HEK293T (cell line): ENCODE measurements at regions not wholly inside any gene's neighbourhood (a gene's known extent, or its start where the extent isn't known, plus 50 kb on each side); places are given as distances from the start of the nearest gene placed in this dataset.

ENCODE experiments used
- ARNT ChIP-seq: fragments of 450-650 bp; IDR thresholded peaks from 2 replicates; pipeline ENCODE4 v1.6.1; 2017; ENCODE audit warnings: mild to moderate bottlenecking
- BHLHE40 ChIP-seq: fragments of 450-650 bp; IDR thresholded peaks from 2 replicates; pipeline ENCODE4 v1.6.1; 2016; ENCODE audit warnings: mild to moderate bottlenecking, moderate library complexity, borderline replicate concordance
- CTBP1 ChIP-seq: fragments of 450-650 bp; IDR thresholded peaks from 2 replicates; pipeline ENCODE4 v1.6.1; 2016; ENCODE audit warnings: borderline replicate concordance
- ELF4 ChIP-seq: fragments of 450-650 bp; IDR thresholded peaks from 2 replicates; pipeline ENCODE4 v1.6.1; 2017; ENCODE audit warnings: antibody characterized with exemption
- FOXA1 ChIP-seq: fragments of 450-650 bp; IDR thresholded peaks from 2 replicates; pipeline ENCODE4 v1.6.1; 2016; ENCODE audit warnings: mild to moderate bottlenecking
- FOXM1 ChIP-seq: fragments of 450-650 bp; IDR thresholded peaks from 2 replicates; pipeline ENCODE4 v1.6.1; 2017; ENCODE audit warnings: mild to moderate bottlenecking, borderline replicate concordance
- HDGF ChIP-seq: fragments of 450-650 bp; IDR thresholded peaks from 2 replicates; pipeline ENCODE4 v1.6.1; 2017; ENCODE audit warnings: antibody characterized with exemption, borderline replicate concordance
- NFRKB ChIP-seq: fragments of 450-650 bp; IDR thresholded peaks from 2 replicates; pipeline ENCODE4 v1.6.1; 2016; ENCODE audit warnings: mild to moderate bottlenecking, moderate library complexity
- SP1 ChIP-seq: fragments of 450-650 bp; IDR thresholded peaks from 2 replicates; pipeline ENCODE4 v1.6.1; 2017
- SUZ12 ChIP-seq: fragments of 450-650 bp; IDR thresholded peaks from 2 replicates; pipeline ENCODE4 v1.6.1; 2016; ENCODE audit warnings: mild to moderate bottlenecking
- TARDBP ChIP-seq: fragments of 450-650 bp; IDR thresholded peaks from 2 replicates; pipeline ENCODE4 v1.6.1; 2016
- TF ChIP-seq, protein P1 (sequence below): fragments of 450-650 bp; IDR thresholded peaks from 2 replicates; pipeline ENCODE4 v1.6.1; 2016

DNA sequence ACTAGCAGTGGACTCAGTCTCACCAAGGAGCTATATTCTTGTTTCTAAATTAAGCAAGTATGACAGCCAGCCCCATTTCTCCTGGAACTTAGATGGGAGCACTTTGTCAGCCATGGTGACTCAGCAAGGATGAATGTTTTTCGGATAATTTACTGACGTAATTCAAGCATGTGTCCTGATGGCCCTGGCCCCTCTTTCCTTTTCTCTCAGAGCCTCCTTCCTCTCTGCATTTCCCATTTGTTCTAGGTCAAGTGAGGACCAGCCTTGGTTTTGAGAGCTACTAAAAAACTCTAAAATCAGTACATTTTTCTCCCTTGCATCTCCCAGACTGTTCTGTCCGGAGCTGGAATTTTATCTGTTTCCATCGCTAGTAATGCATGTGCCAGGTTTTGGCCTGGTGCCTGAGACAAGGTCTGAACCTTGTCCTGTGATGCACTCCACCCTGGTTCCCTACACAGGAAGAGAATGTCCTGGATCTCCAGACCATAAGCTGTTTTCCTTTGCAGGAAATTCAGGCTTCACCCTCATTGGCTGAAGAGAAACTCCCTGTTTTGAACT, 256.6 kb upstream of the ROPN1 start:
- TF ChIP-seq HDGF (no peak), TARDBP (no peak), ARNT (no peak), BHLHE40 (no peak), SUZ12 (no peak), FOXA1 (no peak), NFRKB (no peak), FOXM1 (no peak), SP1 (no peak), CTBP1 (no peak), ELF4 (no peak)
- TF ChIP-seq, protein P1, sequence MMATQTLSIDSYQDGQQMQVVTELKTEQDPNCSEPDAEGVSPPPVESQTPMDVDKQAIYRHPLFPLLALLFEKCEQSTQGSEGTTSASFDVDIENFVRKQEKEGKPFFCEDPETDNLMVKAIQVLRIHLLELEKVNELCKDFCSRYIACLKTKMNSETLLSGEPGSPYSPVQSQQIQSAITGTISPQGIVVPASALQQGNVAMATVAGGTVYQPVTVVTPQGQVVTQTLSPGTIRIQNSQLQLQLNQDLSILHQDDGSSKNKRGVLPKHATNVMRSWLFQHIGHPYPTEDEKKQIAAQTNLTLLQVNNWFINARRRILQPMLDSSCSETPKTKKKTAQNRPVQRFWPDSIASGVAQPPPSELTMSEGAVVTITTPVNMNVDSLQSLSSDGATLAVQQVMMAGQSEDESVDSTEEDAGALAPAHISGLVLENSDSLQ, result no peak
